ENCODE measurements at regions not wholly inside any gene's neighbourhood (a gene's known extent, or its start where the extent isn't known, plus 50 kb on each side); places are given as distances from the start of the nearest gene placed in this dataset.

DNA sequence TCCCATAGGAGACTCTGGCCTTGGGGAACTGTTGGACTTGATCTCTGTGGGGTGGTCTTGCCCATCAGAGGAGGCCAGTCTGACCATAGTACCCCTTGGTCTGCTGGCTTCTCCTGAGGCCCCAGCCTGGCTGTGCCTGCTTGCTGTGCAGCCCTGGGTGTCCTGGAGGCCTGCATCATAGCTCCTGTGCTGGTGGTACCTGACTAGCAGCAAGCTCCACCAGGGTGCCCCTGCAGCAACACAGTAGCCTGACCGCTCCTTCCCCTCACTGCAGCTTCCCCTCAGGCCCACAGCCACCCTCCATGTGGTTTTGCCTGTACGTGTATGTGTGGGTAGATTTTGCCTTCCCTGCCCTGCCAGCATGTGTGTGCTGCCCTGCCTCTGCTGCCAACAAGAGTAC lies 85.6 kb upstream of the TTC14 start:
- CTCF ChIA-PET = no interaction called here

DNA sequence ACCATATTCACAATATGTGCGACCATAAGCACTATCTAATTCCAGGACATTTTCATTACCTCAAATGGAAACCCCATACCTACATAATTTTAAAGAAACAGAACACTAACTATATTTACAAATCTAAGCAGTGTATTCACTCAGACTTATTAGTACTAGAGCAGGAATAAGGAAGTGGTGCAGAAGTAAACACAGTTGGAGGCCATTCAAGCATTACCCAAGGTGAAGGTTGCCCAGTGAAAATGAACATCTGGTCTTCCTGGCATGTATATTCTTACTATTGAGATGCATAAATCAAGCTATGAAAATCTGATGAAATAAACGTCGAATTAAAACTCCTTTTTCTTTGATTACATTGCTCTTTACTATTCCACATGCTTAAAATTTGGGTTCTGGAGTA lies 78.9 kb upstream of the TTC14 start:
- intact Hi-C loops (cut with micrococcal nuclease; ENCODE audit: unreplicated experiment) = no loop called here
- no peak for DNase-seq (ENCODE audit: low spot score)
- Histone ChIP-seq H3K36me3 (ENCODE audit: insufficient read depth, low read length, poor library complexity, severe bottlenecking) (no peaks in the 10 kb centered on the region), H3K9me3 (ENCODE audit: low read depth, low read length, poor library complexity, severe bottlenecking) (no peaks in the 10 kb centered on the region), H3K27me3 (replicated peaks; ENCODE audit: insufficient read depth, low read depth, low read length, poor library complexity) (no peaks in the 10 kb centered on the region), H3K4me3 (ENCODE audit: low read depth, low read length, poor library complexity, severe bottlenecking) (no peak overlapping the region), H3K4me1 (ENCODE audit: insufficient read depth, low read length, poor library complexity, severe bottlenecking) (no peaks in the 10 kb centered on the region), H3K27ac (ENCODE audit: low read depth, low read length, poor library complexity, severe bottlenecking) (no peak overlapping the region)
- no TSS peak for BruUV-seq (replicated peaks)
- TF ChIP-seq, protein P1, sequence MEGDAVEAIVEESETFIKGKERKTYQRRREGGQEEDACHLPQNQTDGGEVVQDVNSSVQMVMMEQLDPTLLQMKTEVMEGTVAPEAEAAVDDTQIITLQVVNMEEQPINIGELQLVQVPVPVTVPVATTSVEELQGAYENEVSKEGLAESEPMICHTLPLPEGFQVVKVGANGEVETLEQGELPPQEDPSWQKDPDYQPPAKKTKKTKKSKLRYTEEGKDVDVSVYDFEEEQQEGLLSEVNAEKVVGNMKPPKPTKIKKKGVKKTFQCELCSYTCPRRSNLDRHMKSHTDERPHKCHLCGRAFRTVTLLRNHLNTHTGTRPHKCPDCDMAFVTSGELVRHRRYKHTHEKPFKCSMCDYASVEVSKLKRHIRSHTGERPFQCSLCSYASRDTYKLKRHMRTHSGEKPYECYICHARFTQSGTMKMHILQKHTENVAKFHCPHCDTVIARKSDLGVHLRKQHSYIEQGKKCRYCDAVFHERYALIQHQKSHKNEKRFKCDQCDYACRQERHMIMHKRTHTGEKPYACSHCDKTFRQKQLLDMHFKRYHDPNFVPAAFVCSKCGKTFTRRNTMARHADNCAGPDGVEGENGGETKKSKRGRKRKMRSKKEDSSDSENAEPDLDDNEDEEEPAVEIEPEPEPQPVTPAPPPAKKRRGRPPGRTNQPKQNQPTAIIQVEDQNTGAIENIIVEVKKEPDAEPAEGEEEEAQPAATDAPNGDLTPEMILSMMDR (conservative IDR thresholded peaks at IDR 0.05; ENCODE audit: low read depth, low read length) = no peak
- TF ChIP-seq EZH2 (IDR thresholded peaks at IDR 0.05; ENCODE audit: borderline replicate concordance, low read depth, low read length, poor library complexity, severe bottlenecking) = no peak
- CTCF ChIA-PET = no interaction called here
- POLR2A ChIA-PET (ENCODE audit: low non-redundant PET) = no interaction called here

More for the DNA sequence above, 85.6 kb upstream of the TTC14 start:
- Histone ChIP-seq H3K27ac (ENCODE audit: low read depth, low read length, poor library complexity, severe bottlenecking) (no peak overlapping the region), H3K9me3 (ENCODE audit: low read depth, low read length, poor library complexity, severe bottlenecking) (no peaks in the 10 kb centered on the region), H3K4me3 (ENCODE audit: low read depth, low read length, poor library complexity, severe bottlenecking) (no peak overlapping the region), H3K4me1 (ENCODE audit: insufficient read depth, low read length, poor library complexity, severe bottlenecking) (no peaks in the 10 kb centered on the region), H3K36me3 (ENCODE audit: insufficient read depth, low read length, poor library complexity, severe bottlenecking) (no peaks in the 10 kb centered on the region), H3K27me3 (replicated peaks; ENCODE audit: insufficient read depth, low read depth, low read length, poor library complexity) (no peaks in the 10 kb centered on the region)
- intact Hi-C loops (cut with micrococcal nuclease; ENCODE audit: unreplicated experiment) = no loop called here
- BruUV-seq (replicated peaks) = no TSS peak
- no peak for DNase-seq (ENCODE audit: low spot score)
- POLR2A ChIA-PET (ENCODE audit: low non-redundant PET) = no interaction called here
- TF ChIP-seq, protein P1 (conservative IDR thresholded peaks at IDR 0.05; ENCODE audit: low read depth, low read length) = no peak
- TF ChIP-seq EZH2 (IDR thresholded peaks at IDR 0.05; ENCODE audit: borderline replicate concordance, low read depth, low read length, poor library complexity, severe bottlenecking) = no peak

DNA sequence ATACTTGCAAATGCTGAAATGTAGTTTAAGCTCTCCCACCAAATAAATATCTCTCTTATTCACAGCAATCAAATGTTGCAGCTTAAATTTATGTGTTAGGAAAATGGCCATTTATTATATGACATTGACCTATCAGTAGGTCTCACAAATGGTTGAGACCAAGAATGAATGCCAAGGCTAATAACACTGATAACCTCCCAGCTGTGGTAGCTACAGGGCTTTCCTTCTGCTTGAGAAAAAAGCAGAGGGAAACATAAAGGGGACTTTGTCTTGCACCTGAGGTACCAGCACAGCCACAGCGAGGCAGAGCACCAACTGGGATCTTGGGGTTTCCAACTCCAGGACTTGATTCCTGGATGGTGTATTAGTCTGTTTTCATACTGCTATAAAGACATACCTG lies 73.1 kb upstream of the TTC14 start:
- no peak overlapping the region for H3K4me3 ChIP-seq (ENCODE audit: low read depth, low read length, poor library complexity, severe bottlenecking)
- peaks cover 5% of the 10 kb centered on the region for H3K27me3 ChIP-seq (replicated peaks; ENCODE audit: insufficient read depth, low read depth, low read length, poor library complexity)
- H3K9me3 ChIP-seq (ENCODE audit: low read depth, low read length, poor library complexity, severe bottlenecking) = no peaks in the 10 kb centered on the region
- no peaks in the 10 kb centered on the region for H3K36me3 ChIP-seq (ENCODE audit: insufficient read depth, low read length, poor library complexity, severe bottlenecking)
- intact Hi-C loops (cut with micrococcal nuclease; ENCODE audit: unreplicated experiment) = no loop called here
- H3K27ac ChIP-seq (ENCODE audit: low read depth, low read length, poor library complexity, severe bottlenecking) = no peak overlapping the region
- H3K4me1 ChIP-seq (ENCODE audit: insufficient read depth, low read length, poor library complexity, severe bottlenecking) = no peaks in the 10 kb centered on the region
- CTCF ChIA-PET = no interaction called here
- BruUV-seq (replicated peaks) = no TSS peak
- DNase-seq (ENCODE audit: low spot score) = no peak
- TF ChIP-seq, protein P1 (conservative IDR thresholded peaks at IDR 0.05; ENCODE audit: low read depth, low read length) = no peak
- TF ChIP-seq EZH2 (IDR thresholded peaks at IDR 0.05; ENCODE audit: borderline replicate concordance, low read depth, low read length, poor library complexity, severe bottlenecking) = no peak
- POLR2A ChIA-PET (ENCODE audit: low non-redundant PET) = no interaction called here
